Kidney (tissue), 13 donors: ENCODE measurements at regions not wholly inside any gene's neighbourhood (a gene's known extent, or its start where the extent isn't known, plus 50 kb on each side); places are given as distances from the start of the nearest gene placed in this dataset.
A peak's percentile ranks its signal among the peaks of the same experiment; 100 is the strongest.

Source experiments
- DNase-seq, 5 donors: peaks; one replicate each; pipeline ENCODE4 v3.0.0-alpha.2; 2013 to 2020
- FAIRE-seq: peaks from 2 replicates; lab custom pipeline; 2012; peaks lifted over from hg19 to GRCh38; lab: Jason Lieb, UNC
- H3K27ac ChIP-seq, 2 donors: one replicate each; pipeline ENCODE4 v1.7.0; 2013; ENCODE audit warnings: low read depth in 2 of 2, low read length in 2 of 2, inconsistent platforms in 1 of 2
- H3K27me3 ChIP-seq: one replicate; pipeline ENCODE4 v1.7.1; 2013; ENCODE audit warnings: low read length, inconsistent platforms; ENCODE audit not compliant: control insufficient read depth, insufficient read depth
- H3K36me3 ChIP-seq, 3 donors: one replicate each; pipeline versions ENCODE4 v1.7.0 to v1.7.1; 2013; ENCODE audit warnings: low read length in 3 of 3, control low read depth in 1 of 3, inconsistent platforms in 1 of 3; ENCODE audit not compliant: insufficient read depth in 3 of 3, control insufficient read depth in 2 of 3
- H3K4me1 ChIP-seq, 3 donors: one replicate each; pipeline versions ENCODE4 v1.7.0 to v1.7.1; 2013; ENCODE audit warnings: low read length in 3 of 3, inconsistent platforms in 1 of 3, low read depth in 1 of 3; ENCODE audit not compliant: control insufficient read depth in 2 of 3, insufficient read depth in 2 of 3
- H3K4me3 ChIP-seq, 3 donors: one replicate each; pipeline versions ENCODE4 v1.7.0 to v1.8.1; 2013; ENCODE audit warnings: low read length in 3 of 3, control low read depth in 1 of 3, inconsistent platforms in 1 of 3
- H3K9ac ChIP-seq, 3 donors: one replicate each; pipeline versions ENCODE4 v1.7.0 to v1.7.1; 2013; ENCODE audit warnings: low read length in 3 of 3, control low read depth in 1 of 3, inconsistent platforms in 1 of 3
- H3K9me3 ChIP-seq, 3 donors: one replicate each; pipeline versions ENCODE4 v1.7.0 to v1.7.1; 2013; ENCODE audit warnings: low read length in 3 of 3, control low read depth in 1 of 3, inconsistent platforms in 1 of 3; ENCODE audit not compliant: control insufficient read depth in 2 of 3, insufficient read depth in 1 of 3
- intact Hi-C: fragments of 100-400 bp; cut with DNase I; formaldehyde crosslinking; loops from one replicate; pipeline ENCODE4 v1.11.1; 2022
- TF ChIP-seq, protein P1 (sequence below): IDR thresholded peaks from 3 replicates; pipeline ENCODE4 v1.5.1; 2012; ENCODE audit warnings: mild to moderate bottlenecking, moderate library complexity, borderline replicate concordance; ENCODE audit not compliant: insufficient read depth; ENCODE audit errors: extremely low read depth
- donor health status: control.
- donor health status: control.
- donor health status: control.
- donor health status: control.
- donor health status: control.
- donor health status: DM: yes; HTN: yes; CAD: no.
- donor health status: Normal renal cell carcinoma (clear cell type).

DNA sequence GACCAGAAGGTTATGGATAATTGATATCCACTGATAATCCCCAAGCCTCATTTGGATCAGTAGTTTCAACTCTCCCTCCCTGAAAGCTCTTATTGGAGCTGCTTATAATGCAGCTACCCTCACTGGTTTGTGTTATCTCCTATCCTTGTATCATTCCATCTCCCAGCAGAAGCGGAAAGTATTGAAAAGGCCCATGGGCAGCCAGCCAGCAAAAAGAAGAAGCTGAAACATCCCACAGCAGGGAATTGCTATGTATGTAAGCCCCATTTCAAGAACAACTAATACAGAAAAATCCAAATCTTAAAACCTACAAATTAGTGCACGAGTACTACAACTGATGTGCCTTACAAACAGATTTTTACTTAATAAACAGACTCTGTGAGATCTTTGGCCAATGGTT lies 269.0 kb upstream of the ECI2 start:
- TF ChIP-seq, protein P1, sequence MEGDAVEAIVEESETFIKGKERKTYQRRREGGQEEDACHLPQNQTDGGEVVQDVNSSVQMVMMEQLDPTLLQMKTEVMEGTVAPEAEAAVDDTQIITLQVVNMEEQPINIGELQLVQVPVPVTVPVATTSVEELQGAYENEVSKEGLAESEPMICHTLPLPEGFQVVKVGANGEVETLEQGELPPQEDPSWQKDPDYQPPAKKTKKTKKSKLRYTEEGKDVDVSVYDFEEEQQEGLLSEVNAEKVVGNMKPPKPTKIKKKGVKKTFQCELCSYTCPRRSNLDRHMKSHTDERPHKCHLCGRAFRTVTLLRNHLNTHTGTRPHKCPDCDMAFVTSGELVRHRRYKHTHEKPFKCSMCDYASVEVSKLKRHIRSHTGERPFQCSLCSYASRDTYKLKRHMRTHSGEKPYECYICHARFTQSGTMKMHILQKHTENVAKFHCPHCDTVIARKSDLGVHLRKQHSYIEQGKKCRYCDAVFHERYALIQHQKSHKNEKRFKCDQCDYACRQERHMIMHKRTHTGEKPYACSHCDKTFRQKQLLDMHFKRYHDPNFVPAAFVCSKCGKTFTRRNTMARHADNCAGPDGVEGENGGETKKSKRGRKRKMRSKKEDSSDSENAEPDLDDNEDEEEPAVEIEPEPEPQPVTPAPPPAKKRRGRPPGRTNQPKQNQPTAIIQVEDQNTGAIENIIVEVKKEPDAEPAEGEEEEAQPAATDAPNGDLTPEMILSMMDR: no peak

GRCh38 chr6:4403828-4404227 lies 268.5 kb upstream of the ECI2 start:
- H3K9me3 ChIP-seq: no peaks in the 10 kb centered on the region
- H3K4me1 ChIP-seq: peaks cover 0 to 5% (median 3%) of the 10 kb centered on the region in 3 donors
- H3K9ac ChIP-seq: no peak overlapping the region
- no peak overlapping the region for H3K27ac ChIP-seq
- intact Hi-C loops: no loop called here
- TF ChIP-seq, protein P1: no peak
- FAIRE-seq (no peak), DNase-seq (peak in 1 of 5 donors; percentile 37)
- no peak overlapping the region for H3K4me3 ChIP-seq
- no peaks in the 10 kb centered on the region for H3K27me3 ChIP-seq
- no peaks in the 10 kb centered on the region for H3K36me3 ChIP-seq

More for the DNA sequence above, 269.0 kb upstream of the ECI2 start:
- no peaks in the 10 kb centered on the region for H3K27me3 ChIP-seq
- DNase-seq (no peak), FAIRE-seq (no peak)
- peaks cover 0 to 5% (median 3%) of the 10 kb centered on the region in 3 donors for H3K4me1 ChIP-seq
- no peaks in the 10 kb centered on the region for H3K9me3 ChIP-seq
- H3K36me3 ChIP-seq: no peaks in the 10 kb centered on the region
- H3K4me3 ChIP-seq: no peak overlapping the region
- intact Hi-C loops: no loop called here
- H3K27ac ChIP-seq: no peak overlapping the region
- no peak overlapping the region for H3K9ac ChIP-seq

DNA sequence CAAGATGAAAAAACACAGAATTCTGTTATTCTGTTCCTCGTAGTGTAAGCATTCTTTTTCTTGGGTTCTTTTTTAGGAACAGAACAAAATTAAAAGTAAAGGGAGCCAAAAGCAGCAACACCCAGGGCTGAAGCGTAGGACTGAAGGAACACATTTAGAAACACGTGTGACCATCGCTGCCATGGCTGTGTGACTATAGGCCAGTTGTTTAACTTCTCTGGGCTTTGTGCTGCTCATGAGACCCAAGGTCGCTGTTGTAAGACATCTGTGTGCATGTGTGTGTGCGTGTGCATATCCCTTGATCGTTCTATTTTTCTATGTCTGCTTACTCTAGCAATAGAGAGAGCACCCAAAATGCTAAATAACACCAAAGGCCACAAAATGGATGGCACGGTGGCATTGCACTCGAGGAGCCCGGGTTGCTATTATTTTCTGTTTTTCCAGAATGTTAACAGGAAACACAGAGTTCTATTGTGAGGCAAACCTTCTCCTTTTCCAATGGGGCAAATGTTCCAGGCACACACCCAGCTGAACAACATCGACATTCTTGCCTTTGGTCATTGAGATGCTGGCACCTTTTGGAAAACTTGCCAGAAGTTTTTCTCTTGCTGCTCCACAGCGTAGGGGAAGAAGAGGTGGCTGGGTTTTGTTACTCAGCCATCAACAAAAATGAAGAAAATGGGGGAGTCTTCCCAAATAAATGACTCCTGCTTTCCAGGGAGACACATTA lies 267.8 kb upstream of the ECI2 start:
- Histone ChIP-seq H3K9ac (no peak overlapping the region), H3K4me3 (no peak overlapping the region), H3K36me3 (no peaks in the 10 kb centered on the region), H3K9me3 (no peaks in the 10 kb centered on the region), H3K27ac (no peak overlapping the region), H3K27me3 (no peaks in the 10 kb centered on the region), H3K4me1 (peaks cover 0 to 5% (median 3%) of the 10 kb centered on the region in 3 donors)
- no peak for DNase-seq
- FAIRE-seq: no peak
- intact Hi-C loops: no loop called here
- TF ChIP-seq, protein P1: no peak
